ENCODE measurements at regions not wholly inside any gene's neighbourhood (a gene's known extent, or its start where the extent isn't known, plus 50 kb on each side); places are given as distances from the start of the nearest gene placed in this dataset.

DNA sequence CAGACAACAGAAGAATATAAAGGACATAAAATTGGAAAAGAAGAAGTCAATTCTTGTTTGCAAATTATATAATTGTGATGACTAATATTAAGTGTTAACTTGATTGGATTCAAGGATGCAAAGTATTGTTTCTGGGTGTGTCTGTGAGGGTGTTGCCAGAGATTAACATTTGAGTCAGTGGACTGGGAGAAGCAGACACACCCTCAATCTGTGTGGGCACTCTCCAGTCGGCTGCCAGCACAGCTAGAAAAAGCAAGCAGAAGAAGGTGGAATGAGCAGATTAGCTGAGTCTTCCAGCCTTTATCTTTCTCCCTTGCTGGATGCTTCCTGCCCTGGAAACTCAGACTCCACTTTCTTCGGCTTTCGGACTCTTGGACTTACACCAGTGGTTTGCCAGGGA is 51.7 kb downstream of the UBE2NL start:
- no peak for TF ChIP-seq SMC3 (conservative IDR thresholded peaks at IDR 0.05; ENCODE audit: poor library complexity)
- no peak for TF ChIP-seq EZH2 (IDR thresholded peaks at IDR 0.05; ENCODE audit: borderline replicate concordance, insufficient read depth, low read length, poor library complexity, severe bottlenecking)

Data from neural cell (in vitro differentiated cells).